Stimulated activated effector memory CD8-positive, alpha-beta T cell treated with anti-CD3 and anti-CD28 coated beads, Interleukin-12 subunit alpha, Interleukin-12 subunit beta, amount 100 ng/mL, for 72 hours (primary cell): ENCODE measurements at regions not wholly inside any gene's neighbourhood (a gene's known extent, or its start where the extent isn't known, plus 50 kb on each side); places are given as distances from the start of the nearest gene placed in this dataset.
"Not testable (repeated sequence)": the region's sequence is repeated elsewhere in the genome, so short reads cannot be mapped to it uniquely, and the experiment has no call there.

Source experiments
- ATAC-seq: fragments of 150-1000 bp; cut with Tn5 transposase; 2 replicates; pipeline ENCODE4 v1.10.0; 2021
- DNase-seq, 2 donors: peaks; one replicate each; pipeline ENCODE4 v3.0.0; 2021 to 2022; ENCODE audit warnings: low spot score in 2 of 2
- H3K27ac Mint-ChIP-seq: one replicate; pipeline ENCODE4 v1.8.0; 2022; ENCODE audit warnings: mild to moderate bottlenecking, mixed read lengths
- H3K36me3 Mint-ChIP-seq: one replicate; pipeline ENCODE4 v1.8.0; 2022; ENCODE audit warnings: mild to moderate bottlenecking, mixed read lengths
- H3K4me1 Mint-ChIP-seq: one replicate; pipeline ENCODE4 v1.8.0; 2022; ENCODE audit warnings: mixed read lengths
- H3K4me3 Mint-ChIP-seq: one replicate; pipeline ENCODE4 v1.8.0; 2022; ENCODE audit warnings: mild to moderate bottlenecking, mixed read lengths
- H3K9me3 Mint-ChIP-seq: one replicate; pipeline ENCODE4 v1.8.0; 2022; ENCODE audit warnings: mixed read lengths

GRCh38 chr2:125736306-125736705, 919.7 kb upstream of the GYPC start:
- ATAC-seq (no peak), DNase-seq (no peak)
- no peak overlapping the region for H3K4me3 Mint-ChIP-seq
- no peaks in the 10 kb centered on the region for H3K36me3 Mint-ChIP-seq
- H3K4me1 Mint-ChIP-seq: no peaks in the 10 kb centered on the region
- H3K27ac Mint-ChIP-seq: no peak overlapping the region
- peaks cover 19% of the 10 kb centered on the region for H3K9me3 Mint-ChIP-seq

DNA sequence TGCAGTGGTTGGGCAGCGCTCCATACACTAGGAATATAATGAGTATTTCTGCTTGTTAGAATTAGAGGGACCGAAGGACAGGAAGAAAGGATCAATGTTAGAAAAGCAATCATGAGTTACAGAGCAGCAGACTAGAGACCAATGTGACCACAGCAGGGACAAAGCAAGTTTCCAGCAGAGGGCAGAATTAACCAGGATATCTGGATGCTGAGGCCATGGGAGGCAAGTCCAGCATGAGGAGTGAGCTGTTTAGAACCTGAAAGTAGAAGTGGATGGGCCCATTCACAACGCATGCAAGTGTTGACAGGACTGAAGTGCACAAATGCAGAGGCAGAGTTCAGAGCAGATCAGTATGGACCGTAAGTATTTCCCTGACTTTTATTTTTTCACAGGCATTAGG, 910.4 kb upstream of the GYPC start:
- no peak for ATAC-seq
- H3K36me3 Mint-ChIP-seq: no peaks in the 10 kb centered on the region
- H3K9me3 Mint-ChIP-seq: peaks cover 4% of the 10 kb centered on the region
- DNase-seq: no peak
- H3K27ac Mint-ChIP-seq: no peak overlapping the region
- no peaks in the 10 kb centered on the region for H3K4me1 Mint-ChIP-seq
- H3K4me3 Mint-ChIP-seq: no peak overlapping the region

DNA sequence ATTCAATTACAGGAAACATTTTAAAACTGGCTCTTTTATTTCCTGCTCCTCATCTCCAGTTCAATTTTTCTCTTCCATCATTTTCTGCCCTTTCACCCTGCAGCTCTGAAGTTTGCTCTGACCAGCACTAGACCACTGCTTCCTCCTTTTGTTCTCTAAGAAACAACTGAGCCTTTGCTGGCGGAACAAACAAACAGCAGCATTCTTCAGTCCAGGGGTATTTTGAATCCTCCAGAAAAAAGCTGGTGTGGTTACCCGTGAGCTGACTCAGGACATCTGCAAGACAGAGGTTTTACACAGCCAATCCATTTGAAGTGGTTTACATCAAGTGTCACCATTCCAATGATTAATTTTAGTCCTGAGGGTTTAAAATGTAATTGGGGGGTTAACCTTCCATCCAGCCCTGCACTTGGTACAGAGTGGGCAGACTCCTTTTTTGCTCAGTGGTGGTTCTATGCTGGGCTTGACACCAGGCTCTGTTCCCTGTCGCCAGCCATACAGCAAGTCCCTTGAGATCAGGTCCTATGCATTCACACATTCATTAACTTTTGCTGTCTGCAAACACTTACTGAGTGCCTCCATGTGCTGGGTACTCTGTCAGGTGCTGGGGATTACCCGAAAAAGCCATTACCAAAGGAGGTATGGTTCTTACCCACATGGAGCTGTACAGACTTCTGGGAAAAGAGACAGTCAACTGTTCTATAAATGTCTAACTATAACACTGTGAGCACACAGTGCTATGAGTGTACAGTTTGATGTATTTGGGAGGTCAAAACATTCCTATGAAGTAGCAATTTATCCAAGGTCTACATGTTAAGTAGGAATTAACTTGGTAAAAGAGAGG, 909.4 kb upstream of the GYPC start:
- no peaks in the 10 kb centered on the region for H3K36me3 Mint-ChIP-seq
- ATAC-seq (no peak), DNase-seq (no peak)
- no peak overlapping the region for H3K27ac Mint-ChIP-seq
- peaks cover 4% of the 10 kb centered on the region for H3K9me3 Mint-ChIP-seq
- no peak overlapping the region for H3K4me3 Mint-ChIP-seq
- no peaks in the 10 kb centered on the region for H3K4me1 Mint-ChIP-seq

GRCh38 chr2:125747165-125747425, 908.9 kb upstream of the GYPC start:
- H3K36me3 Mint-ChIP-seq: no peaks in the 10 kb centered on the region
- DNase-seq (no peak), ATAC-seq (no peak)
- peaks cover 4% of the 10 kb centered on the region for H3K9me3 Mint-ChIP-seq
- no peaks in the 10 kb centered on the region for H3K4me1 Mint-ChIP-seq
- H3K4me3 Mint-ChIP-seq: no peak overlapping the region
- H3K27ac Mint-ChIP-seq: no peak overlapping the region

DNA sequence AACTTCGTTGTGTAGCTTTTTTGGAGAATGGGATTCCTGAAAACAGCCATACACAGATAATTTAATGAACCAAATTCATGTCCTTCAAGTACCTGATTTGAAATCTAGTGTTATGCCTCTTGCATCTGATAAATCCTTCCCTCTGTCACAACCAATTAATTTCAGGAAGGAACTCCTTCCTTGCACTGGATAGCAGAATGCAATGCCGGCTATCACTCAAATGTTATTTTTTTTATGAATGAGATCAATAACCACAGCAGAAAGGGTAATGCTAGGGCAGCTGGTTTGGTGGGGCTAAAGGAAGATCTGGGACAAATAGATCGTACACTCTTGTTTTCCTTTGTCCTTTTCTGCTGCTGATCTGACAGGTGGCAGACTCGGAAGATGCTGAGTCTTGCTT, 899.5 kb upstream of the GYPC start:
- no peaks in the 10 kb centered on the region for H3K36me3 Mint-ChIP-seq
- no peak overlapping the region for H3K4me3 Mint-ChIP-seq
- no peak overlapping the region for H3K27ac Mint-ChIP-seq
- H3K9me3 Mint-ChIP-seq: peaks cover 7% of the 10 kb centered on the region
- no peak for DNase-seq
- no peaks in the 10 kb centered on the region for H3K4me1 Mint-ChIP-seq
- ATAC-seq: no peak

DNA sequence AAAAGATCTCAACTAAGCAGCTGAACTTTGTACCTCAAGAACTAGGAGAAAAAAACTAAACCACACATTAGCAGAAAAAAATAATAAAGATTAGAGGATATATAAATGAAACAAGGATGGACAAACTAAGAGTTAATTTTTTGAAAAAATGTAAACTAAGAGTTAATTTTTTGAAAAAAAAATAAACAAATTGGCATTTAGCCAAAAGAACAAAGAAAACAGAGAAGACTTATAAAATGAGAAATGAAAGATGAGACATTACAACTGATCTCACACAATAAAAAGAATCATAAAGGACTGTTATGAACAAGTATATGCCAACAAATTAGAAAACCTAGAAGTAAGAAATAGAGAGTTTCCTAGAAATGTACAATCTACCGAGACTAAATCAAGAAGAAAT, 859.2 kb upstream of the GYPC start:
- Mint-ChIP-seq H3K36me3 (no peaks in the 10 kb centered on the region), H3K27ac (no peak overlapping the region), H3K4me1 (no peaks in the 10 kb centered on the region), H3K4me3 (no peak overlapping the region), H3K9me3 (peaks cover 22% of the 10 kb centered on the region)
- DNase-seq (no peak), ATAC-seq (no peak)

GRCh38 chr2:125797192-125797591, 858.8 kb upstream of the GYPC start:
- ATAC-seq (no peak), DNase-seq (no peak)
- H3K27ac Mint-ChIP-seq: no peak overlapping the region
- no peak overlapping the region for H3K4me3 Mint-ChIP-seq
- no peaks in the 10 kb centered on the region for H3K4me1 Mint-ChIP-seq
- peaks cover 22% of the 10 kb centered on the region for H3K9me3 Mint-ChIP-seq
- H3K36me3 Mint-ChIP-seq: no peaks in the 10 kb centered on the region

DNA sequence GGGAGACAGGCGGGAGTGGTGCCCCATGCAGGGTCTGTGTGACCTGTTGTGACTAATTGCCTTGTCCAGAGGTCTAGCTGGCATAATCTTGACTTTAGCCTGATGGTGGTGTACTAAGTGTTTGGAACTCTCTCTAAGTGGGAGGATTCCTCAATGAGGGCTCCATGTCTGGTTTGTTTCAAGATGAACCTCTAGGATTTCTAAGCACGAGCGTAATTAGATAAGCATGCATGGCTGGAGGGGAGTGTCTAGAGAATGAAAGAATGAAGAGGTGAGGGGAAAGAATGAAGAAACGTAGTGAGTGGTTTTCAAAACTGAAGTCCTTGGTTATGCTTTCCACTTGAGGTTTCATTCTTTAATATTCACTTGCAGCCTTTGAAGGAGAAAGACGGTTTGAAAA, 833.2 kb upstream of the GYPC start:
- no peak overlapping the region for H3K27ac Mint-ChIP-seq
- no peaks in the 10 kb centered on the region for H3K4me1 Mint-ChIP-seq
- DNase-seq (no peak), ATAC-seq (no peak)
- H3K36me3 Mint-ChIP-seq: no peaks in the 10 kb centered on the region
- no peak overlapping the region for H3K4me3 Mint-ChIP-seq
- H3K9me3 Mint-ChIP-seq: peaks cover 10% of the 10 kb centered on the region

GRCh38 chr2:125825781-125826180, 830.2 kb upstream of the GYPC start:
- H3K4me3 Mint-ChIP-seq, H3K4me1 Mint-ChIP-seq, ATAC-seq, H3K27ac Mint-ChIP-seq, H3K9me3 Mint-ChIP-seq, H3K36me3 Mint-ChIP-seq, DNase-seq: not testable (repeated sequence)

GRCh38 chr2:125837128-125837527, 818.8 kb upstream of the GYPC start:
- H3K4me3 Mint-ChIP-seq: no peak overlapping the region
- no peak overlapping the region for H3K27ac Mint-ChIP-seq
- no peaks in the 10 kb centered on the region for H3K36me3 Mint-ChIP-seq
- peaks cover 3% of the 10 kb centered on the region for H3K9me3 Mint-ChIP-seq
- ATAC-seq (no peak), DNase-seq (no peak)
- H3K4me1 Mint-ChIP-seq: no peaks in the 10 kb centered on the region

DNA sequence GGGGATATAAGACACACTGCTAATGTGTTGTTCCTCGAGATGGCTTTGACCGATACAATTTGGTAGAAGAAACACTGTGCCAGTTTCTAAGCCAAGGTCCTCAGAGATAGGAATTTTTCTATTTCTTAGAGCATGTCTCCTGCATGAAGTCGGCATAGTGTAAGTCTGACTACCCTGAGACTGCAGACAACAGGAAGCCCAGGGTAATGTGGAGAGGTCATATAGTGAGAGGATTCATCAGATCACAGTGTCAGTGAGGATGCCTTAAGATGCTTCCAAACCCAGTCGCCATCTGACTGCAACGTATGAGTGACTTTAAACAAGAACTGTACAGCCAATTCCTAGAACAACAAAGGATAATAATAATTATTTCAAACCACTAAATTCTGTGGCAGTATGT, 818.3 kb upstream of the GYPC start:
- no peak overlapping the region for H3K27ac Mint-ChIP-seq
- DNase-seq (no peak), ATAC-seq (no peak)
- H3K9me3 Mint-ChIP-seq: peaks cover 3% of the 10 kb centered on the region
- no peak overlapping the region for H3K4me3 Mint-ChIP-seq
- no peaks in the 10 kb centered on the region for H3K4me1 Mint-ChIP-seq
- no peaks in the 10 kb centered on the region for H3K36me3 Mint-ChIP-seq

GRCh38 chr2:125839945-125840344, 816.0 kb upstream of the GYPC start:
- Mint-ChIP-seq H3K4me1 (no peaks in the 10 kb centered on the region), H3K27ac (no peak overlapping the region), H3K9me3 (peaks cover 6% of the 10 kb centered on the region), H3K4me3 (no peak overlapping the region), H3K36me3 (no peaks in the 10 kb centered on the region)
- DNase-seq (no peak), ATAC-seq (no peak)

- no peak overlapping the region for H3K27ac Mint-ChIP-seq
- no peaks in the 10 kb centered on the region for H3K36me3 Mint-ChIP-seq
- no peak for ATAC-seq
These were observed 813.9 kb upstream of the GYPC start for GRCh38 chr2:125842041-125842440.

DNA sequence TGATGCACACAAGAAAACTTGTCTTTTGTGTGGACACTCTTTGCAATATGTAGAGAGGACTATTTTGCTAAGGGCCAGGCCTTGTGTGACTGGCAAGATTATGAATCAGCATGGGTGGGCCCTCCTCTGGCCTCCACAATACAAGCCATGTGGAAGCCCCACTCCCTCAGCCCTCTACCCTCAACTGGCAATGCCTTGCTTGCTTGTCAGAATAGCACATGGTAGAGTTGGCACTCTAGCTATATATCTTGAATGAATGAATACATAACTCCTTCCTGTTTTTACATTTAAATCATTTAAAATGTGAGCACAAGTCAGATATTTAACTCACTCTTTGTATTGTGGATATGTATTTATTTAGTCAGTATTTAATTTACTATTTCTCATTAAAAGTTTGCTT, 805.4 kb upstream of the GYPC start:
- Mint-ChIP-seq H3K4me1 (no peaks in the 10 kb centered on the region), H3K4me3 (no peak overlapping the region), H3K27ac (no peak overlapping the region), H3K9me3 (peaks cover 16% of the 10 kb centered on the region), H3K36me3 (no peaks in the 10 kb centered on the region)
- no peak for DNase-seq
- ATAC-seq: no peak

More at GRCh38 chr2:125842041-125842440, 813.9 kb upstream of the GYPC start:
- Mint-ChIP-seq H3K9me3 (peaks cover 9% of the 10 kb centered on the region), H3K4me1 (no peaks in the 10 kb centered on the region), H3K4me3 (no peak overlapping the region)
- DNase-seq: no peak

DNA sequence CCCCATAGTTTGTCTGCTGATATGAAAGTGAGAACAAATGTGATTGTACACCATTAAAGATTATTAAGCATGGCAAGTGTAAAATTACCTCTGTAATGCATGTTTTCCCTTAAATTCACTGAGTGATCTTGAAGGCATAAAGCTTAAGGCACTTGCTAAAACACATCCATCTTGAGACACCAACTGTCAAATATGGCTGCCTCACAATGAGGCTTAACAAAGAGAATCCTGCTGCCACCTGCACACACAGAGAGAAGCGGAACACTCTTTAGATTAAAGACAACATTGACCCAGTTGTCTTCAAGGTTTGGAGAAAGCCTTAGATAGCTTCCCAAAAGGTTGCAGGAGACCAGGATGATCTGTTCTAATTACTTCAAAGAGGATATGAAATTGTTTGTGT, 803.6 kb upstream of the GYPC start:
- ATAC-seq (no peak), DNase-seq (no peak)
- Mint-ChIP-seq H3K9me3 (peaks cover 18% of the 10 kb centered on the region), H3K4me3 (no peak overlapping the region), H3K27ac (no peak overlapping the region), H3K4me1 (no peaks in the 10 kb centered on the region), H3K36me3 (no peaks in the 10 kb centered on the region)

DNA sequence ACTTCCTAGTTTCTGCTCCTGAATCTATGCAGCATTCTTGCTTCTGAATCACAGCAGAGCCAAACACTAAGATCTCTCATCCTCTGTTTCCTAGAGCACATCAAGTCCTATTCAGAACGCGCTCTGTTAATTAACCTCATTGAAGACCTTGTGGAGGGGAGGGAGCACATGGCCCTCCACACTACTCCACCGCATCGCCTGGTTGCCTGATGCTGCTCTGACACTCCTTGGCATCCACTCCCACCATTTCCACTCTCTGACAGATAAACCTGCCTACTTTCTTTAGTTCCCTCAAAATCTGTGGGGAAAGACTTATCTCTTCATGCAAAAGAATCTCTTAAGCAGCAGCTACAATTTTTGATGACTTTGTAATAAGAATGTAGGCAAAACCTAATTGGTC, 802.3 kb upstream of the GYPC start:
- Mint-ChIP-seq H3K4me1 (no peaks in the 10 kb centered on the region), H3K4me3 (no peak overlapping the region), H3K27ac (no peak overlapping the region), H3K9me3 (peaks cover 15% of the 10 kb centered on the region), H3K36me3 (no peaks in the 10 kb centered on the region)
- DNase-seq (no peak), ATAC-seq (no peak)

DNA sequence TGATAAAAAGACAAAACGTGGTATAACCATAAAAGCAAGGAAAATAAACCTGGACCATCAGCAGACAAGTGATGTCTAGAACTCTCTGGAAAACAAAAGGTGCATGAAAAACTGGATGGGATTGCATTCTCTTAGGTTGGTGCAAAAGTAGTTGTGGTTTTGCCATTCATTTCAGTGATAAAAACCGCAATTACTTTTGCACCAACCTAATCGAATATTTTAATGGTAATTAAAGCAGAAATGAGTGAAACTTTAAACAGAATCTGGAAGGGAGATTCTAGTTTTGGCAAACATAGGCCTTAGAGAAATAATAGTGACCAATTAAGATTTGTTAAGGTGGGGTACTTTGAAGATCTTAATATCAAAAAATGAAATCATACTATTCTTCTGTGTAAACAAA, 800.8 kb upstream of the GYPC start:
- Mint-ChIP-seq H3K27ac (no peak overlapping the region), H3K9me3 (peaks cover 15% of the 10 kb centered on the region), H3K4me1 (no peaks in the 10 kb centered on the region), H3K36me3 (no peaks in the 10 kb centered on the region), H3K4me3 (no peak overlapping the region)
- DNase-seq (no peak), ATAC-seq (no peak)
